Liver (tissue), 8 donors: ENCODE measurements at regions not wholly inside any gene's neighbourhood (a gene's known extent, or its start where the extent isn't known, plus 50 kb on each side); places are given as distances from the start of the nearest gene placed in this dataset.

Source experiments
- DNase-seq: peaks from one replicate; pipeline ENCODE4 v3.0.0-alpha.2; 2017; ENCODE audit warnings: low spot score
- H3K27ac ChIP-seq, 2 donors: one replicate each; pipeline ENCODE4 v1.7.0; 2013; ENCODE audit warnings: inconsistent platforms in 2 of 2, low read length in 2 of 2, control low read depth in 1 of 2, low read depth in 1 of 2, mild to moderate bottlenecking in 1 of 2
- H3K27me3 ChIP-seq, 4 donors: one replicate each; pipeline versions ENCODE4 v1.6.1 to v1.7.0; 2013; ENCODE audit warnings: low read length in 3 of 4, inconsistent platforms in 1 of 4, mild to moderate bottlenecking in 1 of 4, moderate library complexity in 1 of 4; ENCODE audit not compliant: control insufficient read depth in 4 of 4, insufficient read depth in 4 of 4
- H3K36me3 ChIP-seq, 4 donors: one replicate each; pipeline versions ENCODE4 v1.6.1 to v1.7.0; 2013; ENCODE audit warnings: low read length in 3 of 4, mild to moderate bottlenecking in 3 of 4, low read depth in 1 of 4, moderate library complexity in 1 of 4; ENCODE audit not compliant: control insufficient read depth in 4 of 4, insufficient read depth in 3 of 4
- H3K4me1 ChIP-seq, 4 donors: one replicate each; pipeline versions ENCODE4 v1.6.1 to v1.7.0; 2013; ENCODE audit warnings: low read length in 3 of 4, mild to moderate bottlenecking in 3 of 4, moderate library complexity in 1 of 4; ENCODE audit not compliant: control insufficient read depth in 4 of 4, insufficient read depth in 4 of 4
- H3K4me3 ChIP-seq, 3 donors: one replicate each; pipeline versions ENCODE4 v1.6.1 to v1.7.0; 2013; ENCODE audit warnings: low read length in 3 of 3, control low read depth in 1 of 3, low read depth in 1 of 3, mild to moderate bottlenecking in 1 of 3
- H3K9ac ChIP-seq, 2 donors: one replicate each; pipeline ENCODE4 v1.7.0; 2013; ENCODE audit warnings: low read length in 2 of 2, mild to moderate bottlenecking in 2 of 2, moderate library complexity in 2 of 2, control low read depth in 1 of 2, low read depth in 1 of 2
- H3K9me3 ChIP-seq, 4 donors: one replicate each; pipeline versions ENCODE4 v1.6.1 to v1.7.0; 2013; ENCODE audit warnings: low read length in 3 of 4; ENCODE audit not compliant: control insufficient read depth in 4 of 4
- ATF3 ChIP-seq: IDR thresholded peaks from 2 replicates; pipeline ENCODE4 v1.6.1; 2016; ENCODE audit warnings: antibody characterized with exemption
- EGR1 ChIP-seq, 2 donors: IDR thresholded peaks; 2 replicates each; pipeline ENCODE4 v1.6.1; 2016 to 2018; ENCODE audit warnings: antibody characterized with exemption in 2 of 2, low read depth in 2 of 2
- FOXA1 ChIP-seq: IDR thresholded peaks from 2 replicates; pipeline ENCODE4 v1.6.1; 2016; ENCODE audit warnings: antibody characterized with exemption
- GABPA ChIP-seq, 2 donors: IDR thresholded peaks in 1 of 2; conservative IDR thresholded peaks in 1 of 2; 2 replicates each; pipeline ENCODE4 v1.6.1; 2016; ENCODE audit warnings: antibody characterized with exemption in 2 of 2, mild to moderate bottlenecking in 1 of 2, moderate library complexity in 1 of 2
- HNF4A ChIP-seq, 2 donors: conservative IDR thresholded peaks; 2 replicates each; pipeline ENCODE4 v1.6.1; 2016; ENCODE audit warnings: antibody characterized with exemption in 2 of 2, mild to moderate bottlenecking in 2 of 2
- MAX ChIP-seq: IDR thresholded peaks from 2 replicates; pipeline ENCODE4 v1.6.1; 2016; ENCODE audit warnings: antibody characterized with exemption
- NR2F2 ChIP-seq: IDR thresholded peaks from 2 replicates; pipeline ENCODE4 v1.6.1; 2016; ENCODE audit warnings: antibody characterized with exemption
- RAD21 ChIP-seq, 2 donors: IDR thresholded peaks; 2 replicates each; pipeline ENCODE4 v1.6.1; 2016; ENCODE audit warnings: antibody characterized with exemption in 2 of 2, mild to moderate bottlenecking in 2 of 2
- RXRA ChIP-seq, 2 donors: IDR thresholded peaks; 2 replicates each; pipeline ENCODE4 v1.6.1; 2017 to 2018; ENCODE audit warnings: antibody characterized with exemption in 2 of 2, mild to moderate bottlenecking in 1 of 2
- YY1 ChIP-seq: IDR thresholded peaks from 2 replicates; pipeline ENCODE4 v1.6.1; 2016; ENCODE audit warnings: antibody characterized with exemption, mild to moderate bottlenecking
- whole genome bisulfite sequencing: extraction: QIAGEN DNeasy Blood & Tissue Kit; methylation state at CpG from one replicate; pipeline ENCODE4 v1.1.7; 2013; 5-methylcytosine and 5-hydroxymethylcytosine counted together
- TF ChIP-seq, protein P1 (sequence below): IDR thresholded peaks from 2 replicates; pipeline ENCODE4 v1.6.1; 2016; ENCODE audit warnings: antibody characterized with exemption, mild to moderate bottlenecking
- TF ChIP-seq, protein P2 (sequence below): fragments of 150-350 bp; IDR thresholded peaks from 2 replicates; pipeline ENCODE4 v1.5.1; 2017; ENCODE audit warnings: improper control_type of control experiment, low read depth, low read length; ENCODE audit not compliant: missing input control
- donor health status: healthy.
- donor health status: healthy.
- donor health status: healthy.
- donor health status: healthy.
- donor health status: healthy.

- Histone ChIP-seq H3K27ac (no peak overlapping the region), H3K27me3 (no peaks in the 10 kb centered on the region), H3K36me3 (no peaks in the 10 kb centered on the region), H3K9me3 (no peaks in the 10 kb centered on the region), H3K4me1 (no peaks in the 10 kb centered on the region), H3K9ac (no peak overlapping the region), H3K4me3 (no peak overlapping the region)
- DNase-seq = no peak
- WGBS = 60% methylated on average over 4 of the region's 4 CpGs
- no peak for TF ChIP-seq ATF3
- TF ChIP-seq RAD21 (IDR thresholded peaks at IDR 0.05) = no peak
Measured at GRCh38 chr5:93209476-93209875, 371.5 kb downstream of the NR2F1-AS1 start.

DNA sequence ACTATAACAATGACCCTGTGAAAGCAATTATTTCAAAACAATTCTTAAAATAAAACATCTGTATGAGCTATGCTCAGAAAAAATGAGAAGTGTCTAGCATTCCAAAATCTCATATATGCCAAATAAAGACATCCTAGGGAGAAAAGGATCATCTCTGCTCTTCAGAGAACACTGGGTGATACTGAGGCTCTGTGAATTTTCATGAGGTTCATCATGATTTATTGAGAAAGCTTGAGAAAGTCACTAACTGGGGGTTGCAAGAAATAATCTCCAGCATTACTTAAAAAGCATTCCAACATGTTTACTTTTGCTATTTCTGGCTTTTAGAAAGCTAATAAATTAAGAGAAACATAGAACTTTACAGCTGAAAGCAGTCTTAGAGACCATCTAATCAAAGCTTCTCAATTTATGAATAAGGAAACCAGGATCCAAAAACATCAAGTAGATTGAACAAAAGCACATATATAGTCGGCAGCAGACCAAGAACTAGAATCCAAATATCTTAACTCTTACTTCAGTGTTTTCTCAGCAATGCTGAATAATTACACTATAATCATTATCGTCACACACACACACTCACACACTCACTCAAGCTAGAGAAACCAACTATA lies 372.8 kb downstream of the NR2F1-AS1 start:
- 79% methylated on average over 2 of the region's 2 CpGs for WGBS
- no peak overlapping the region for H3K9ac ChIP-seq
- no peak for DNase-seq
- no peak overlapping the region for H3K27ac ChIP-seq
- H3K4me1 ChIP-seq = no peaks in the 10 kb centered on the region
- TF ChIP-seq EGR1 (IDR thresholded peaks at IDR 0.05; ENCODE audit: low read depth in 2 of 2) (no peak), MAX (no peak), GABPA (IDR thresholded peaks at IDR 0.05 in 1 of 2, conservative IDR thresholded peaks at IDR 0.05 in 1 of 2) (no peak), FOXA1 (no peak)
- TF ChIP-seq, protein P1, sequence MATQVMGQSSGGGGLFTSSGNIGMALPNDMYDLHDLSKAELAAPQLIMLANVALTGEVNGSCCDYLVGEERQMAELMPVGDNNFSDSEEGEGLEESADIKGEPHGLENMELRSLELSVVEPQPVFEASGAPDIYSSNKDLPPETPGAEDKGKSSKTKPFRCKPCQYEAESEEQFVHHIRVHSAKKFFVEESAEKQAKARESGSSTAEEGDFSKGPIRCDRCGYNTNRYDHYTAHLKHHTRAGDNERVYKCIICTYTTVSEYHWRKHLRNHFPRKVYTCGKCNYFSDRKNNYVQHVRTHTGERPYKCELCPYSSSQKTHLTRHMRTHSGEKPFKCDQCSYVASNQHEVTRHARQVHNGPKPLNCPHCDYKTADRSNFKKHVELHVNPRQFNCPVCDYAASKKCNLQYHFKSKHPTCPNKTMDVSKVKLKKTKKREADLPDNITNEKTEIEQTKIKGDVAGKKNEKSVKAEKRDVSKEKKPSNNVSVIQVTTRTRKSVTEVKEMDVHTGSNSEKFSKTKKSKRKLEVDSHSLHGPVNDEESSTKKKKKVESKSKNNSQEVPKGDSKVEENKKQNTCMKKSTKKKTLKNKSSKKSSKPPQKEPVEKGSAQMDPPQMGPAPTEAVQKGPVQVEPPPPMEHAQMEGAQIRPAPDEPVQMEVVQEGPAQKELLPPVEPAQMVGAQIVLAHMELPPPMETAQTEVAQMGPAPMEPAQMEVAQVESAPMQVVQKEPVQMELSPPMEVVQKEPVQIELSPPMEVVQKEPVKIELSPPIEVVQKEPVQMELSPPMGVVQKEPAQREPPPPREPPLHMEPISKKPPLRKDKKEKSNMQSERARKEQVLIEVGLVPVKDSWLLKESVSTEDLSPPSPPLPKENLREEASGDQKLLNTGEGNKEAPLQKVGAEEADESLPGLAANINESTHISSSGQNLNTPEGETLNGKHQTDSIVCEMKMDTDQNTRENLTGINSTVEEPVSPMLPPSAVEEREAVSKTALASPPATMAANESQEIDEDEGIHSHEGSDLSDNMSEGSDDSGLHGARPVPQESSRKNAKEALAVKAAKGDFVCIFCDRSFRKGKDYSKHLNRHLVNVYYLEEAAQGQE = no peak
- TF ChIP-seq, protein P2, sequence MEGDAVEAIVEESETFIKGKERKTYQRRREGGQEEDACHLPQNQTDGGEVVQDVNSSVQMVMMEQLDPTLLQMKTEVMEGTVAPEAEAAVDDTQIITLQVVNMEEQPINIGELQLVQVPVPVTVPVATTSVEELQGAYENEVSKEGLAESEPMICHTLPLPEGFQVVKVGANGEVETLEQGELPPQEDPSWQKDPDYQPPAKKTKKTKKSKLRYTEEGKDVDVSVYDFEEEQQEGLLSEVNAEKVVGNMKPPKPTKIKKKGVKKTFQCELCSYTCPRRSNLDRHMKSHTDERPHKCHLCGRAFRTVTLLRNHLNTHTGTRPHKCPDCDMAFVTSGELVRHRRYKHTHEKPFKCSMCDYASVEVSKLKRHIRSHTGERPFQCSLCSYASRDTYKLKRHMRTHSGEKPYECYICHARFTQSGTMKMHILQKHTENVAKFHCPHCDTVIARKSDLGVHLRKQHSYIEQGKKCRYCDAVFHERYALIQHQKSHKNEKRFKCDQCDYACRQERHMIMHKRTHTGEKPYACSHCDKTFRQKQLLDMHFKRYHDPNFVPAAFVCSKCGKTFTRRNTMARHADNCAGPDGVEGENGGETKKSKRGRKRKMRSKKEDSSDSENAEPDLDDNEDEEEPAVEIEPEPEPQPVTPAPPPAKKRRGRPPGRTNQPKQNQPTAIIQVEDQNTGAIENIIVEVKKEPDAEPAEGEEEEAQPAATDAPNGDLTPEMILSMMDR = no peak
- H3K9me3 ChIP-seq = no peaks in the 10 kb centered on the region
- no peaks in the 10 kb centered on the region for H3K36me3 ChIP-seq
- no peak overlapping the region for H3K4me3 ChIP-seq
- no peaks in the 10 kb centered on the region for H3K27me3 ChIP-seq

GRCh38 chr5:93206203-93206602 lies 374.8 kb downstream of the NR2F1-AS1 start:
- no peak overlapping the region for H3K9ac ChIP-seq
- H3K27me3 ChIP-seq = no peaks in the 10 kb centered on the region
- H3K4me1 ChIP-seq = no peaks in the 10 kb centered on the region
- no peak for DNase-seq
- no peak overlapping the region for H3K4me3 ChIP-seq
- no peaks in the 10 kb centered on the region for H3K36me3 ChIP-seq
- TF ChIP-seq NR2F2 = no peak
- TF ChIP-seq, protein P2 = no peak
- no peak for TF ChIP-seq RXRA (IDR thresholded peaks at IDR 0.05)
- TF ChIP-seq EGR1 (IDR thresholded peaks at IDR 0.05; ENCODE audit: low read depth in 2 of 2) = no peak
- TF ChIP-seq HNF4A (conservative IDR thresholded peaks at IDR 0.05) = no peak
- TF ChIP-seq YY1 = no peak
- no peaks in the 10 kb centered on the region for H3K9me3 ChIP-seq
- WGBS = 81% methylated on average over 3 of the region's 3 CpGs
- H3K27ac ChIP-seq = no peak overlapping the region
